ENCODE measurements at regions not wholly inside any gene's neighbourhood (a gene's known extent, or its start where the extent isn't known, plus 50 kb on each side); places are given as distances from the start of the nearest gene placed in this dataset.

GRCh38 chr16:9185381-9185780 lies 93.9 kb downstream of the HAPSTR1 start:
- no peak for DNase-seq (ENCODE audit: low read depth in 1 of 2, low spot score in 1 of 2)

- no peak for DNase-seq (ENCODE audit: low read depth in 1 of 2, low spot score in 1 of 2)
Observed at GRCh38 chr16:9186061-9186460, 94.6 kb downstream of the HAPSTR1 start.

- DNase-seq (ENCODE audit: low read depth in 1 of 2, low spot score in 1 of 2): no peak
Observed at GRCh38 chr16:9188721-9189120, 97.3 kb downstream of the HAPSTR1 start.

GRCh38 chr16:9191274-9191850 lies 99.9 kb downstream of the HAPSTR1 start:
- no peak for DNase-seq (ENCODE audit: low read depth in 1 of 2, low spot score in 1 of 2)

- DNase-seq (ENCODE audit: low read depth in 1 of 2, low spot score in 1 of 2): no peak
Observed at GRCh38 chr16:9192746-9193145, 101.3 kb downstream of the HAPSTR1 start.

- DNase-seq (ENCODE audit: low read depth in 1 of 2, low spot score in 1 of 2): no peak
Observed at GRCh38 chr16:9195287-9195686, 103.8 kb downstream of the HAPSTR1 start.

GRCh38 chr16:9197957-9198661 lies 106.7 kb downstream of the HAPSTR1 start:
- no peak for DNase-seq (ENCODE audit: low read depth in 1 of 2, low spot score in 1 of 2)

GRCh38 chr16:9199311-9199710 lies 107.9 kb downstream of the HAPSTR1 start:
- DNase-seq (ENCODE audit: low read depth in 1 of 2, low spot score in 1 of 2): no peak

GRCh38 chr16:9199751-9200150 lies 108.3 kb downstream of the HAPSTR1 start:
- DNase-seq (ENCODE audit: low read depth in 1 of 2, low spot score in 1 of 2): no peak

- no peak for DNase-seq (ENCODE audit: low read depth in 1 of 2, low spot score in 1 of 2)
Observed at GRCh38 chr16:9203956-9204355, 112.5 kb downstream of the HAPSTR1 start.

GRCh38 chr16:9205661-9206060 lies 114.2 kb downstream of the HAPSTR1 start:
- no peak for DNase-seq (ENCODE audit: low read depth in 1 of 2, low spot score in 1 of 2)

- no peak for DNase-seq (ENCODE audit: low read depth in 1 of 2, low spot score in 1 of 2)
Observed at GRCh38 chr16:9206156-9206555, 114.7 kb downstream of the HAPSTR1 start.

- DNase-seq (ENCODE audit: low read depth in 1 of 2, low spot score in 1 of 2): no peak
Observed at GRCh38 chr16:9212621-9213020, 121.2 kb downstream of the HAPSTR1 start.

- no peak for DNase-seq (ENCODE audit: low read depth in 1 of 2, low spot score in 1 of 2)
Observed at GRCh38 chr16:9219813-9220212, 128.4 kb downstream of the HAPSTR1 start.

- DNase-seq (ENCODE audit: low read depth in 1 of 2, low spot score in 1 of 2): no peak
Observed at GRCh38 chr16:9225527-9226316, 134.3 kb downstream of the HAPSTR1 start.

- DNase-seq (ENCODE audit: low read depth in 1 of 2, low spot score in 1 of 2): no peak
Observed at GRCh38 chr16:9226924-9227323, 135.5 kb downstream of the HAPSTR1 start.

- no peak for DNase-seq (ENCODE audit: low read depth in 1 of 2, low spot score in 1 of 2)
Observed at GRCh38 chr16:9231039-9231438, 139.6 kb downstream of the HAPSTR1 start.

GRCh38 chr16:9232102-9232770 lies 140.8 kb downstream of the HAPSTR1 start:
- no peak for DNase-seq (ENCODE audit: low read depth in 1 of 2, low spot score in 1 of 2)

- no peak for DNase-seq (ENCODE audit: low read depth in 1 of 2, low spot score in 1 of 2)
Observed at GRCh38 chr16:9235867-9236266, 144.4 kb downstream of the HAPSTR1 start.

- no peak for DNase-seq (ENCODE audit: low read depth in 1 of 2, low spot score in 1 of 2)
Observed at GRCh38 chr16:9236319-9236718, 144.9 kb downstream of the HAPSTR1 start.

- DNase-seq (ENCODE audit: low read depth in 1 of 2, low spot score in 1 of 2): no peak
Observed at GRCh38 chr16:9238346-9238745, 146.9 kb downstream of the HAPSTR1 start.

GRCh38 chr16:9241177-9241576 lies 149.7 kb downstream of the HAPSTR1 start:
- DNase-seq (ENCODE audit: low read depth in 1 of 2, low spot score in 1 of 2): no peak

Data from activated CD4-positive, alpha-beta T cell treated with anti-CD3 and anti-CD28 coated beads, Interleukin-2, amount 50 U/mL, for 24 hours (primary cell).